Fibroblast of villous mesenchyme (primary cell): ENCODE measurements at regions not wholly inside any gene's neighbourhood (a gene's known extent, or its start where the extent isn't known, plus 50 kb on each side); places are given as distances from the start of the nearest gene placed in this dataset.

Source experiments
- DNase-seq: peaks from one replicate; pipeline ENCODE4 v3.0.0-alpha.2; 2010; ENCODE audit warnings: low read depth
- H3K4me3 ChIP-seq: 2 replicates; pipeline ENCODE4 v1.5.1; 2011; ENCODE audit warnings: low read depth, mild to moderate bottlenecking, low read length
- CTCF ChIP-seq: IDR thresholded peaks from 2 replicates; pipeline ENCODE4 v1.5.1; 2012; ENCODE audit warnings: low read depth, mild to moderate bottlenecking, low read length; ENCODE audit not compliant: insufficient read depth

- TF ChIP-seq CTCF: no peak
- no peak overlapping the region for H3K4me3 ChIP-seq
- peak; percentile 38 for DNase-seq
These were observed 133.2 kb upstream of the PRLR start for GRCh38 chr5:35363387-35363965.

DNA sequence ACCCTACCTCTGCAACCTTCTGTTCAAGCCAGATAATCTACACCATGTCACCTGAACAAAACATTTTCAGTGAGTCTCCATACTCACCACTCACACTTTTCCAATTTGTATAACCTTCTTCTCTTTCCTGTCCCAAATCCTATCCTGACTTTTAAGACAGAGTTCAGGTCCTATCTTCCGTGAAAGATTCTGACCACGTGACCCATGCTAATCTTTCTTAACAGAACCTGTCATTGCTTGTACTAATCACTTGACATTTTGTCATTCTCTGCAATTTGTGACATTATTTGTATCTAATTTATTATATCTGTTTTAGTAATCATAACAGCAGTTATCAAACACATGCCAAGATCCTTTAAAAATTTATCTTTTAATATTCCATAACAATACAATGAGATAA is 132.5 kb upstream of the PRLR start:
- no peak overlapping the region for H3K4me3 ChIP-seq
- no peak for TF ChIP-seq CTCF
- no peak for DNase-seq

GRCh38 chr5:35360671-35361070 is 130.4 kb upstream of the PRLR start:
- no peak for DNase-seq
- TF ChIP-seq CTCF: no peak
- H3K4me3 ChIP-seq: no peak overlapping the region

DNA sequence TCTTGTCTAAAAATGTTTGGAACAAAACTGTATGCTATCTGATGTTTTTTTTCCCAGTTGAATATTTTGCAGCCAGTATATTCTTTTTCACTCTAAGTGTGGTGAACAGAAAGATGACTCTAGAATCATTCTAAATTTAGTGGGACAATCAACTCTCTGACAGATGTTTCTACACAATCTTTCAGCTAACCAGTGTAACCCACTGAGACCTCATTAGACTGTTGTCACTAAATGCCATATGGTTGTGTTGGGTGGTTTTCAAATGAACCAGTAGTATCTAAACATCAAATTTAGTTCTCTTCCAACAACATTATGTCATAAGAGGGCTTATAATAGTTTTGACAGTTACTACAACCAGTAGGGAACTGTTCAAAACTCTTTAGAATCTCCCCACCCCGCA is 129.6 kb upstream of the PRLR start:
- no peak for DNase-seq
- no peak overlapping the region for H3K4me3 ChIP-seq
- no peak for TF ChIP-seq CTCF

DNA sequence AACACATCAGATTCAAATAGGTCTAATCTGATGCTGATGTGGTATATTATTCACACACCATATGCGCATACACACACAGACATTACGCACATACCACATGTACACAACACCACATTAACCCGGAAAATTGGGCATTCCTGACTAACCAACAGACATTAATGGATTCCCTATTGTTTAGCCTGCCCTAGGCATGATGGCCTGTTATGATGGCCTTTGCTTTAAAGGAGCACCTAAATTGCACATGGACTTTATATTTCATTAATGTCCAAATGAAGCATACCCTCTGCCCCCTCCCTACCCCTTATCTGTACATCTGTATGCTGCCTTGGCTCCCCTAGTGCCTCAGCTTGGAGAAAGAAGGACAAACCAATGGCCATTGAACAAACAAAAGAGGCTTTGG is 127.7 kb upstream of the PRLR start:
- TF ChIP-seq CTCF: no peak
- no peak for DNase-seq
- H3K4me3 ChIP-seq: no peak overlapping the region

- no peak for TF ChIP-seq CTCF
These were observed 126.4 kb upstream of the PRLR start for GRCh38 chr5:35356725-35357124.

DNA sequence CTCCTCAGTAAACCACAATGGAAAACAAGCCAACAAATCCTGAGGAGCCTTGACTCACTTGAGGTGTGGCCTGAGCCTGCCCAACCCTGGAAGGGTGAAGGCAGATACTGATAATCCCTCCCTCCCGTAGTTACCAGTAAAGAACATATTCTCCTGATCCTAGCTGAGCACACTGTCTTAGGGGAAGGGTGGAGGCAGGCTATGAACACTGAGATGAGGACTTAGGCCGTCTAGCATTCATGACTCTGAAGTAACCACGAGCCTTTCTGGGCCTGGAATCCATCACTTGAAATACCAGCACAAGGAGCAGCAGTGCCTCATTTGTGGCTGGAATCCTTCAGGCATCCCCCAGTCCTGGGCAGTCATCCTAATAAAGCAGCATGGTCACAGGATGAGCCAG is 124.5 kb upstream of the PRLR start:
- no peak for TF ChIP-seq CTCF
- peak; percentile 84 for DNase-seq
- H3K4me3 ChIP-seq: no peak overlapping the region

More at GRCh38 chr5:35356725-35357124, 126.4 kb upstream of the PRLR start:
- DNase-seq: no peak
- H3K4me3 ChIP-seq: no peak overlapping the region
